ENCODE measurements at regions not wholly inside any gene's neighbourhood (a gene's known extent, or its start where the extent isn't known, plus 50 kb on each side); places are given as distances from the start of the nearest gene placed in this dataset.

GRCh38 chr4:179291657-179292056 lies 1849.4 kb upstream of the AGA start:
- no peak for TF ChIP-seq CTCF (conservative IDR thresholded peaks at IDR 0.05; ENCODE audit: low read depth, low read length)
- no peak for DNase-seq (ENCODE audit: low read depth)
- no peak overlapping the region for H3K4me3 ChIP-seq (ENCODE audit: low read length)

GRCh38 chr4:179292468-179292867 lies 1850.2 kb upstream of the AGA start:
- DNase-seq (ENCODE audit: low read depth), result no peak
- TF ChIP-seq CTCF (conservative IDR thresholded peaks at IDR 0.05; ENCODE audit: low read depth, low read length), result no peak

GRCh38 chr4:179307297-179308136 lies 1865.3 kb upstream of the AGA start:
- peak; percentile 58 for TF ChIP-seq CTCF (conservative IDR thresholded peaks at IDR 0.05; ENCODE audit: low read depth, low read length)
- no peak for DNase-seq (ENCODE audit: low read depth)
- H3K4me3 ChIP-seq (ENCODE audit: low read length), result no peak overlapping the region

More at GRCh38 chr4:179292468-179292867, 1850.2 kb upstream of the AGA start:
- H3K4me3 ChIP-seq (ENCODE audit: low read length), result no peak overlapping the region

GRCh38 chr4:179313823-179314222 lies 1871.6 kb upstream of the AGA start:
- no peak for DNase-seq (ENCODE audit: low read depth)
- no peak for TF ChIP-seq CTCF (conservative IDR thresholded peaks at IDR 0.05; ENCODE audit: low read depth, low read length)
- H3K4me3 ChIP-seq (ENCODE audit: low read length), result no peak overlapping the region

- TF ChIP-seq CTCF (conservative IDR thresholded peaks at IDR 0.05; ENCODE audit: low read depth, low read length), result no peak
- H3K4me3 ChIP-seq (ENCODE audit: low read length), result no peak overlapping the region
- no peak for DNase-seq (ENCODE audit: low read depth)
Observed at GRCh38 chr4:179325181-179325580, 1882.9 kb upstream of the AGA start.

GRCh38 chr4:179328627-179329026 lies 1886.4 kb upstream of the AGA start:
- no peak for DNase-seq (ENCODE audit: low read depth)
- no peak for TF ChIP-seq CTCF (conservative IDR thresholded peaks at IDR 0.05; ENCODE audit: low read depth, low read length)
- H3K4me3 ChIP-seq (ENCODE audit: low read length), result no peak overlapping the region

- no peak for DNase-seq (ENCODE audit: low read depth)
- no peak overlapping the region for H3K4me3 ChIP-seq (ENCODE audit: low read length)
- TF ChIP-seq CTCF (conservative IDR thresholded peaks at IDR 0.05; ENCODE audit: low read depth, low read length), result no peak
Observed at GRCh38 chr4:179331362-179331761, 1889.1 kb upstream of the AGA start.

Data from retinal pigment epithelial cell (primary cell).